ENCODE measurements at regions not wholly inside any gene's neighbourhood (a gene's known extent, or its start where the extent isn't known, plus 50 kb on each side); places are given as distances from the start of the nearest gene placed in this dataset.
A peak's percentile ranks its signal among the peaks of the same experiment; 100 is the strongest.
"Not testable (repeated sequence)": the region's sequence is repeated elsewhere in the genome, so short reads cannot be mapped to it uniquely, and the experiment has no call there.

DNA sequence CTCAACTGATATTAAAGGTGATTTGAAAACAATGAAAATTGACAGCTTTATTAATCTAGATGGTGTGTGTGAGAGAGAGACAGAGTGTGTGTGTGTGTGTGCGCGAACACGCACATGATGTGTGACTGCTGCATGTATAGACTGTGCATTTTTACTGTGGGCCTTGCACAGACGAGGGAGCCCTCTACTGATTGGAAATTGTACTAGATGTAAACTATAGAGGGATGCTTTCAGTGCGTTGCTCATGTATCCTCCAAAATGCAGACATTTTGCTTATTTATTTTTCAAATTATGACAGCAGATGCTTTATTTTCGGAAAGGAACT, 168.4 kb upstream of the GK2 start:
- TF ChIP-seq, protein P1, sequence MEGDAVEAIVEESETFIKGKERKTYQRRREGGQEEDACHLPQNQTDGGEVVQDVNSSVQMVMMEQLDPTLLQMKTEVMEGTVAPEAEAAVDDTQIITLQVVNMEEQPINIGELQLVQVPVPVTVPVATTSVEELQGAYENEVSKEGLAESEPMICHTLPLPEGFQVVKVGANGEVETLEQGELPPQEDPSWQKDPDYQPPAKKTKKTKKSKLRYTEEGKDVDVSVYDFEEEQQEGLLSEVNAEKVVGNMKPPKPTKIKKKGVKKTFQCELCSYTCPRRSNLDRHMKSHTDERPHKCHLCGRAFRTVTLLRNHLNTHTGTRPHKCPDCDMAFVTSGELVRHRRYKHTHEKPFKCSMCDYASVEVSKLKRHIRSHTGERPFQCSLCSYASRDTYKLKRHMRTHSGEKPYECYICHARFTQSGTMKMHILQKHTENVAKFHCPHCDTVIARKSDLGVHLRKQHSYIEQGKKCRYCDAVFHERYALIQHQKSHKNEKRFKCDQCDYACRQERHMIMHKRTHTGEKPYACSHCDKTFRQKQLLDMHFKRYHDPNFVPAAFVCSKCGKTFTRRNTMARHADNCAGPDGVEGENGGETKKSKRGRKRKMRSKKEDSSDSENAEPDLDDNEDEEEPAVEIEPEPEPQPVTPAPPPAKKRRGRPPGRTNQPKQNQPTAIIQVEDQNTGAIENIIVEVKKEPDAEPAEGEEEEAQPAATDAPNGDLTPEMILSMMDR (IDR thresholded peaks at IDR 0.05; ENCODE audit: extremely low read depth, insufficient read depth, missing control alignments) = peak; percentile 45
- DNase-seq (ENCODE audit: low spot score) = no peak
- in situ Hi-C loops (cut with MboI; ENCODE audit: low pct_unique_long_range_greater_than_20kb, low sequenced_read_pairs, unreplicated experiment) = no loop called here

DNA sequence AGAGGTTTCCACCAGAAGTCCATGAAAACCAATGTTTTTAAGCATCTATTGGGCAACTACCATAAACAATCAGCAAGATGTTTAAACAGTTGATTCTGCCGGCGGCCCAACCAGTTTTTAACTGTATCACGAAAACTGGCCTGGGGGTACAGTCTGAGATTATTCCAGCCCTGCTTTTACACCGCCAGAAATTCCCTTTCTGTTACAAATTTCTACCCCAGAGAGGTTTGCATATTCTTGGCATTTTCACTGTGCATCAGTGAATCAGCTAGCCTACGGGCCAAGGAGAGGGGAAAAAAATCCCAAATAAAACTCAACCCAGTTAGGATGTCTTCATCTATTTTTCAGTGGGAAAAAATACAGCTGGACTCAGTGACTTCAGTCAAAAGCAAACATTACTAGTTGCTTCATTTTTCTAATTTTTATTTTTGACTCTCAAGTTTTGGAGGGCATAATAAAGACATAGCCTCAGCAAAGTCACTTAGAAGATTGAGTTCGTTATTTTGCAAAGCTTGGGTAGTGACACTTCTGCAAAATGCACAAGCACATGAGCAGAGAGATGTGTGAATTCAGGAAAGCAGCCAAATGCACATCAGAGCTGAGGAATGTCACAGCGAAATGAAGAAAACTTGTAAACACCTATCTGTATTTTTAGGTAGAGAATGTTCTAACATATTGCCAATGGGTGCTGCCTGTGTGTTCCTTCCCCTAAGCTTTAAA, 167.8 kb upstream of the GK2 start:
- TF ChIP-seq, protein P1 (IDR thresholded peaks at IDR 0.05; ENCODE audit: extremely low read depth, insufficient read depth, missing control alignments) = no peak
- no peak for DNase-seq (ENCODE audit: low spot score)
- in situ Hi-C loops (cut with MboI; ENCODE audit: low pct_unique_long_range_greater_than_20kb, low sequenced_read_pairs, unreplicated experiment) = no loop called here

DNA sequence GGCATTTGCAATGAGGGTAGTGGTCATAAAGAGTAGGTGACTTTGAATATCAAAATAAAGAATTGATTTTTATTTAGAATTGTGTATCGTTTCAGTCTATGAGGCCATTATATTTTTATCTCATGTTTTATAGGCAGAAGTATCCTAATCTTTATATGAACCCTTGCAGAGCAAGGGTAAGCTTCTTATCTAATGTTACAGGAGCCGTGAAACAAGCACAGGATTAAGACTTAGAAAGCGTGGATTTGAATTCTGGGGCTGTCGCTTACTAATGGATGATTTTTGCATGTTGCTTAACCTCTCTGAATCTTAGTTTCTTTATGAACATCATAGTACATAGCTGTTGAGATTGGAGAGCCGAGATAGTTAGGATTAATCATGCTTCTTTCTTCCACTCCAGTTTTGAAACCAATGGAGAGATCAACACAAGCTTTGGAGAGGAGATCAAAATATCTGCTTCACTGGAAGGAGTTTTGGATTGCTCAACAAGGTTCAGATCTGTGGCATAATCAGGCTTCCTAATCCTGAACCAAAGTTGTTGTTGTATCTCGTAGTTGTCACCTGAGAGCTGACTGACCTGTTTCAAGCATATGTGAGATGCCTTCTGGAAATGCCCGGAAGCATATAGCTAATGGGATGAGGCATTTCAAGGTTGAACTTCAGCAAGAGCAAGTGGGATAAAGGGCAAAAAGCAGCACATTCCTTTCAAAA, 166.9 kb upstream of the GK2 start:
- in situ Hi-C loops (cut with MboI; ENCODE audit: low pct_unique_long_range_greater_than_20kb, low sequenced_read_pairs, unreplicated experiment) = no loop called here
- TF ChIP-seq, protein P1 (IDR thresholded peaks at IDR 0.05; ENCODE audit: extremely low read depth, insufficient read depth, missing control alignments) = no peak
- DNase-seq (ENCODE audit: low spot score) = no peak

DNA sequence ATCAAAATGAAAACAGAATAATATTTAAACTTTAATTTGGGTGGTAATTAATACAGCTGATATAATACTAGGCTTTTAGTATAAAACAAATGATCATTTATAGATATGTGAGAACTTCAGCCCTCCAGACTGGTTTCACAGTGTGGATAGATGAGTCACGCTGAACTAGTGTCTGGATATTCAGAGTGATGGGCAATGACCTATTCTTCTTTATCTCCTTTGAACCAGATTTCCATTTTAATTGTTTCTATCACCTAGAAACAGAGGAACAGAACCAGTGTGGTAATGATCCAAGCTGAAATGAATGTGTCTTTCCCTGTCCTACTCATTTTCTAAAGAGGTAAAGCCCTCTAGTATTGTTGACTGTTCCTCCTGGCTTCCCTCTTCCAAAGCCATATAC, 155.2 kb upstream of the GK2 start:
- DNase-seq (ENCODE audit: low spot score) = no peak
- in situ Hi-C loops (cut with MboI; ENCODE audit: low pct_unique_long_range_greater_than_20kb, low sequenced_read_pairs, unreplicated experiment) = no loop called here
- TF ChIP-seq, protein P1 (IDR thresholded peaks at IDR 0.05; ENCODE audit: extremely low read depth, insufficient read depth, missing control alignments) = no peak

DNA sequence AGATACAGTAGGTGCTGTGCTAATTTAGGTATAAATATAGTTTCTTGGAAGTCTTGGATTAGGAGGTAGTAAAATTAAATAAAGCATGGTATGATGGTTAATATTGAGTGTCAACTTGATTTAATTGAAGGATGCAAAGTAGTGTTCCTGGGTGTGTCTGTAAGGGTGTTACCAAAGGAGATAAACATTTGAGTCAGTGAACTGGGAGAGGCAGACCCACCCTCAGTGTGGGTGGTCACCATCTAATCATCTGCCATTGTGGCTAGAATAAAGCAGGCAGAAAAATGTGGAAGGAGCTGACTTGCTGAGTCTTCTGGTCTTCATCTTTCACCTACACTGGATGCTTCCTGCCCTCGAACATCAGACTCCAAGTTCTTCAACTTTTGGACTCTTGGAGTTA, 153.7 kb upstream of the GK2 start:
- TF ChIP-seq, protein P1 (IDR thresholded peaks at IDR 0.05; ENCODE audit: extremely low read depth, insufficient read depth, missing control alignments) = no peak
- in situ Hi-C loops (cut with MboI; ENCODE audit: low pct_unique_long_range_greater_than_20kb, low sequenced_read_pairs, unreplicated experiment) = no loop called here
- DNase-seq (ENCODE audit: low spot score) = no peak

DNA sequence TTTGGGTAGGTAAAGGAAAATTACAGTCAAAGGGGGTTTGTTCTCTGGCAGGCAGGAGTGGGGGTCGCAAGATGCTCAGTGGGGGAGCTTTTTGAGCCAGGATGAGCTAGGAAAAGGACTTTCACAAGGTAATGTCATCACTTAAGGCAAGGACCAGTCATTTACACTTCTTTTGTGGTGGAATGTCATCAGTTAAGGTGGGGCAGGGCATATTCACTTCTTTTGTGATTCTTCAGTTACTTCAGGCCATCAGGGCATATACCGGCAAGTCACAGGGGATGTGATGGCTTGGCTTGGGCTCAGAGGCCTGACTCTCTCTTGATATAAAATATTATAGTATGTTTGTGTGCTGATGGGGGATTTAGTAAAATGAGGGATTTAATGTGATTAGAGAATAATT, 151.4 kb upstream of the GK2 start:
- DNase-seq (ENCODE audit: low spot score); in situ Hi-C loops (cut with MboI; ENCODE audit: low pct_unique_long_range_greater_than_20kb, low sequenced_read_pairs, unreplicated experiment): not testable (repeated sequence)

DNA sequence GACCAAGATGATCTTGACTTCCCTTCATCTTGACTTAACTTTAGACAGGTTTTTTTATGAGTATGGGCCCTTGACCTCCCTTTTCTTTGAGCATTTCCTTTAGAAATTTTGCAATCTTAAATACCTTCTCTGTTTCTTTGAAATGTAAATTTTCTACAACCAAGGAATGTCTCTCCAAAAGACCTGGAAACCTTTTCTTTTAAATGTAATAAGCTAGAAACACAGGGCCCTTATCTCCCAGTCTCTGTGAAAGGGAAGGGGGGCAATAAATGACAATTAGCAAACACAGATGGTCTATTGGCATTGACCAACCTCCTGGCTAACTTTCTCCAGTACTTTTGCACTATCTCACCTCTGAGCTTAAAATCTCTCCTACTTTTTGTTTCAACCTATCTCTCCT, 144.3 kb upstream of the GK2 start:
- DNase-seq (ENCODE audit: low spot score) = no peak
- in situ Hi-C loops (cut with MboI; ENCODE audit: low pct_unique_long_range_greater_than_20kb, low sequenced_read_pairs, unreplicated experiment) = no loop called here
- TF ChIP-seq, protein P1 (IDR thresholded peaks at IDR 0.05; ENCODE audit: extremely low read depth, insufficient read depth, missing control alignments) = no peak
